OCI-LY3 (cell line): ENCODE measurements at regions not wholly inside any gene's neighbourhood (a gene's known extent, or its start where the extent isn't known, plus 50 kb on each side); places are given as distances from the start of the nearest gene placed in this dataset.

Experiments
- H2AFZ ChIP-seq: fragments of 200-600, 300-600 bp; shearing (Covaris generic); 2 replicates; pipeline ENCODE4 v1.6.0; 2014; ENCODE audit warnings: antibody characterized with exemption, low read depth, low read length
- H3K27ac ChIP-seq: fragments of 200-600, 300-600 bp; sonication (generic); 2 replicates; pipeline ENCODE4 v1.5.1; 2014; ENCODE audit warnings: mild to moderate bottlenecking, low read length, moderate library complexity, mixed read lengths
- H3K27me3 ChIP-seq: fragments of 200-600, 300-600 bp; sonication (generic); 2 replicates; pipeline ENCODE4 v1.6.1; 2014; ENCODE audit warnings: low read depth, low read length, mixed read lengths
- H3K36me3 ChIP-seq: fragments of 200-600, 300-600 bp; sonication (generic); replicated peaks from 2 replicates; pipeline ENCODE3; 2014; ENCODE audit warnings: low read depth, low read length, mixed read lengths
- H3K4me1 ChIP-seq: fragments of 300-600, 200-600 bp; sonication (generic); 2 replicates; pipeline ENCODE4 v1.6.1; 2014; ENCODE audit warnings: low read length, mixed read lengths
- H3K4me2 ChIP-seq: fragments of 200-600, 300-600 bp; sonication (generic); 2 replicates; pipeline ENCODE4 v1.6.1; 2014; ENCODE audit warnings: low read length, mixed read lengths
- H3K4me3 ChIP-seq: fragments of 300-600, 200-600 bp; sonication (generic); 2 replicates; pipeline ENCODE4 v1.5.1; 2014; ENCODE audit warnings: antibody characterized with exemption, mild to moderate bottlenecking, low read length, moderate library complexity
- H3K79me2 ChIP-seq: fragments of 300-600, 200-600 bp; shearing (Covaris generic); 2 replicates; pipeline ENCODE4 v1.6.1; 2014; ENCODE audit warnings: mild to moderate bottlenecking, low read length, mixed read lengths
- H3K9ac ChIP-seq: fragments of 300-600, 200-600 bp; shearing (Covaris generic); 2 replicates; pipeline ENCODE4 v1.6.0; 2014; ENCODE audit warnings: mild to moderate bottlenecking, low read length, moderate library complexity
- H3K9me3 ChIP-seq: fragments of 200-600, 300-600 bp; shearing (Covaris generic); 2 replicates; pipeline ENCODE4 v1.6.1; 2014; ENCODE audit warnings: low read length, mixed read lengths; ENCODE audit not compliant: insufficient read depth
- H4K20me1 ChIP-seq: fragments of 200-600, 300-600 bp; sonication (generic); 2 replicates; pipeline ENCODE4 v1.6.1; 2016; ENCODE audit warnings: low read length, mixed read lengths; ENCODE audit not compliant: insufficient read depth
- CTCF ChIP-seq: fragments of 200-600, 300-600 bp; sonication (generic); IDR thresholded peaks from 2 replicates; pipeline ENCODE4 v1.5.1; 2014; ENCODE audit warnings: antibody characterized with exemption, low read length, low read depth
- EZH2phosphoT487 ChIP-seq: fragments of 200-600 bp; shearing (Covaris generic); IDR thresholded peaks from 2 replicates; pipeline ENCODE4 v1.6.1; 2018; ENCODE audit warnings: antibody characterized with exemption, mixed run types, low read depth

- Histone ChIP-seq H3K9ac (no peak overlapping the region), H3K4me2 (no peak overlapping the region), H3K27me3 (no peaks in the 10 kb centered on the region), H3K4me3 (no peak overlapping the region), H3K27ac (no peak overlapping the region), H4K20me1 (no peaks in the 10 kb centered on the region), H3K9me3 (no peaks in the 10 kb centered on the region), H3K79me2 (no peaks in the 10 kb centered on the region), H3K36me3 (no peaks in the 10 kb centered on the region), H3K4me1 (no peaks in the 10 kb centered on the region), H2AFZ (no peak overlapping the region)
- TF ChIP-seq EZH2phosphoT487 = no peak
- TF ChIP-seq CTCF = no peak
These were observed 236.2 kb upstream of the KAZN start for GRCh38 chr1:14362331-14362730.

- no peaks in the 10 kb centered on the region for H3K9me3 ChIP-seq
- H3K4me3 ChIP-seq = no peak overlapping the region
- H3K4me1 ChIP-seq = no peaks in the 10 kb centered on the region
- H2AFZ ChIP-seq = no peak overlapping the region
- H3K27me3 ChIP-seq = no peaks in the 10 kb centered on the region
- H3K9ac ChIP-seq = no peak overlapping the region
- H4K20me1 ChIP-seq = no peaks in the 10 kb centered on the region
- no peaks in the 10 kb centered on the region for H3K36me3 ChIP-seq
- no peak for TF ChIP-seq CTCF
- TF ChIP-seq EZH2phosphoT487 = no peak
- no peaks in the 10 kb centered on the region for H3K79me2 ChIP-seq
- H3K4me2 ChIP-seq = no peak overlapping the region
- no peak overlapping the region for H3K27ac ChIP-seq
These were observed 235.4 kb upstream of the KAZN start for GRCh38 chr1:14363036-14363590.

- Histone ChIP-seq H3K36me3 (no peaks in the 10 kb centered on the region), H3K27me3 (no peaks in the 10 kb centered on the region), H3K79me2 (no peaks in the 10 kb centered on the region), H2AFZ (no peak overlapping the region), H3K4me1 (no peaks in the 10 kb centered on the region), H3K9me3 (no peaks in the 10 kb centered on the region), H3K4me2 (no peak overlapping the region), H3K4me3 (no peak overlapping the region), H4K20me1 (no peaks in the 10 kb centered on the region), H3K27ac (no peak overlapping the region), H3K9ac (no peak overlapping the region)
- TF ChIP-seq CTCF = no peak
- TF ChIP-seq EZH2phosphoT487 = no peak
These were observed 234.6 kb upstream of the KAZN start for GRCh38 chr1:14363707-14364413.

- no peaks in the 10 kb centered on the region for H3K36me3 ChIP-seq
- no peak overlapping the region for H3K9ac ChIP-seq
- no peak overlapping the region for H2AFZ ChIP-seq
- no peaks in the 10 kb centered on the region for H3K27me3 ChIP-seq
- H3K4me3 ChIP-seq = no peak overlapping the region
- no peaks in the 10 kb centered on the region for H3K9me3 ChIP-seq
- TF ChIP-seq EZH2phosphoT487 (no peak), CTCF (no peak)
- no peak overlapping the region for H3K4me2 ChIP-seq
- no peak overlapping the region for H3K27ac ChIP-seq
- H3K79me2 ChIP-seq = no peaks in the 10 kb centered on the region
- H4K20me1 ChIP-seq = no peaks in the 10 kb centered on the region
- no peaks in the 10 kb centered on the region for H3K4me1 ChIP-seq
These were observed 233.0 kb upstream of the KAZN start for GRCh38 chr1:14365301-14365988.
